Stimulated activated CD8-positive, alpha-beta memory T cell treated with anti-CD3 and anti-CD28 coated beads, Interleukin-7, amount 100 ng/mL, for 48 hours (primary cell): ENCODE measurements at regions not wholly inside any gene's neighbourhood (a gene's known extent, or its start where the extent isn't known, plus 50 kb on each side); places are given as distances from the start of the nearest gene placed in this dataset.

Experiments used
- DNase-seq, 2 donors: peaks; one replicate each; pipeline ENCODE4 v3.0.0-alpha.2; 2020; ENCODE audit warnings: low read depth in 1 of 2; ENCODE audit errors: extremely low read depth in 1 of 2

DNA sequence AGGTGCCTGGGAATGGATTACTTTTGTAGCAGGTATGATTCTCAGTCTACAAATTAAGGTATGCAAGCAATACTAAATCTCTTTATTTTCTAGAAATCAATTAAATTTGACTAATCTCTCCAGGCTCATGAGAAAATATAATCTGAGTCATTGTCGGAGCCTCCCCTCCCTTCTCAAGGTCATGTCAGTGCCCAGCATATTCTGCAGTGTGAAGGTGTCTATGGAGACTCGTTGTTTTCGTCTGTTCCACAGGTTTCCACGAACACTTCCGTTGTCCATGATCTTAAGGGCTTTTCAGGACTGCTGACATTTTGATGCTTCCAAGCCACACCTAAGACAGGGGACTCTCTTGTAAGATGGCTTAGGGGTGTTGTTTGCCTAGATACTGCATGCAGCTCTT is 56.6 kb upstream of the SCOC start:
- no peak for DNase-seq

- DNase-seq = no peak
Observed at GRCh38 chr4:140315970-140316369, 57.5 kb upstream of the SCOC start.

DNA sequence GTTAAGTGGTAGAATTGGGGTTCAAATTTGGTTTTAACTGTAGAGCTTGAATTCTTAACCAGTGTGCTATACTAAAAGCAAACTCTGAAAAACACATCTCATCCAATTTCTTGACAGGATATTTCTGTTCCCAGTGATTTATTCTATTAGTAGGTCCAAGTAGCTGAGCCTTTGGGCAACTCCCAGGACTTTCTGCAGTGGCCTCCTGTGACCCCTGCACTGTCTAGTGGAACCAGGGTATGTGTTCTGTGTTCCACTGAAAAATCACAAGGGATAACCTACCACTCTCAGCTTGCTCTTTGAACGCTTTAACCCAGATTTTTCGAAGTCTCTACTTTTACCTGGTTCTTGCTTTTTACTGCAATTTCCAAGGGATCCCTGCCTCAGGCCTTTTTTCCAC is 58.0 kb upstream of the SCOC start:
- no peak for DNase-seq

- no peak for DNase-seq
Observed at GRCh38 chr4:140315019-140315418, 58.4 kb upstream of the SCOC start.

DNA sequence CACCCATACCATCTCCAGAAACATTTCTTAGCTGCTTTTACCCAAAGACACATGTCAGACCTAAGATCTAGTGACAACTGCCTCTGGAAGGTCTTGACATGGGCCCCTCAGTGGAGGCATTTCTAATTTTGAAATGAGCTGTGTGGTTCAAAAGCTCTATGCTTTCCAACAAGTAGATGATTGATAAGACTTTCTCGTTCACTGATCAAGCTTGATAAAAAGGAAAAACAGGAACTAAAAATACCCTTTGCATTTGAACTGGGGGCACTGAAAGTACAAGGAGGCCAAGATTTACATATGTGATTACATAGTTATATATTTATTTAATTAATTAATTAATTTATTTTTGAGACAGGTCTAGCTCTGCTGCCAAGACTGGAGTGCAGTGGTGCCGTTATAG is 61.3 kb upstream of the SCOC start:
- DNase-seq = no peak

DNA sequence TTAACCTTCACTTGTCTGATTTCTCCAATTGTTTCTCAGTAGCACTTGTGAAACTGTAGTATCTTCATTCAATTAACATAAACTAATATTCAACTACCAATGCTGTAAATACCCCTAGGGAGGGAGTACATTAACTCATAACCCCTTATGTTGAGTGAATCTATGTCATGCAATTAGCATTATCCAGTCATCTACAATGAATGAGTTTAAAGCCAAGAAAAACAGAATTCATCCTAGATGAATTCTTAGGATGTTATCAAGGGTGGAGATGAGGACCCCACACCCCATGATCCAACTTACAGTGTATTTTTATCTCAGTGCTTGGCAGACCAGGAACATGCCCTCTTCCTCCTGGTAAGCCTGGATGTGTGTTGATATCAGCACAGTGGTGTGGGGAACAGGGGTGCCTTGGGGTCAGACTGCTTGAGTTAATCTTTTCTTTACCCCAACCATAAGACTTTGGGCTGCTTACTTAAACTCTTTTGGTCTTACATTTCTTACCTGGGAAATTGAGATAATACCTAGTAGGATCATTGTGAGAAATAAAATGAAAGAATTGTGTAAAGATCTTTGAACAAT is 62.1 kb upstream of the SCOC start:
- DNase-seq = no peak

DNA sequence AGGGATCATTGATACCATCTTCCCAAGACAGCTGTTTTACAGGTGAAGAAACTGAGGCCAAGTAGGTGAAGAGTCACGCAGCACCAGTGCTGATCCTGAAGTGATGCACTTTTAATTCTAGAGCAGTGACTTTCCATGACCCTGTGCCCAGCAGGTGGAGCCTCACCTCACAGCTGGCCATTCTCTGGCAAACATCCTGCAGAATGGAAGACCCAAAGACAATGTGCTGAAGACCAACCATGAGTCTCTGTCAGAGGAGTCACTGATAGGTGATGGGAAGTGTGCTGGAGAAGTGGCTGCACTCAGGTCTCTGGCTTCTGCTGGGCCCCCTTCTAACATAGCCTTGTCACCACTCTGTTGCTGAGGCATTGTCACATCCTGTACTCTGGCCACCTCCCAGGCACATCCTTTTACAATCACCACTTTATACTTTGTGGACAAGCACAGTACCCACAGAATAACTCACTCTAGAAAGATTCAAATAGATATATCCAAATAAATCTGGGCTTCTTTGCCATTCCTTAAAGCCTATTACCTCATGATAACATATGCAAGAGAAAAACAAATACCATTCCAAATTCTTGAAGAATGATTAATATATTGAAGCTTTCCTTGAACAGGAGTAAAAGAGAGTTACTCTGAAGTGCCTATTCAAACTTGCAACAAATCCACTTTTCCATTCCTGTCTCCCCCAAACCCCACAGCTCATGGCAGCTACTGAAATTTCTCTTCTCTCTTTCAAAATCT is 64.1 kb upstream of the SCOC start:
- DNase-seq = no peak

DNA sequence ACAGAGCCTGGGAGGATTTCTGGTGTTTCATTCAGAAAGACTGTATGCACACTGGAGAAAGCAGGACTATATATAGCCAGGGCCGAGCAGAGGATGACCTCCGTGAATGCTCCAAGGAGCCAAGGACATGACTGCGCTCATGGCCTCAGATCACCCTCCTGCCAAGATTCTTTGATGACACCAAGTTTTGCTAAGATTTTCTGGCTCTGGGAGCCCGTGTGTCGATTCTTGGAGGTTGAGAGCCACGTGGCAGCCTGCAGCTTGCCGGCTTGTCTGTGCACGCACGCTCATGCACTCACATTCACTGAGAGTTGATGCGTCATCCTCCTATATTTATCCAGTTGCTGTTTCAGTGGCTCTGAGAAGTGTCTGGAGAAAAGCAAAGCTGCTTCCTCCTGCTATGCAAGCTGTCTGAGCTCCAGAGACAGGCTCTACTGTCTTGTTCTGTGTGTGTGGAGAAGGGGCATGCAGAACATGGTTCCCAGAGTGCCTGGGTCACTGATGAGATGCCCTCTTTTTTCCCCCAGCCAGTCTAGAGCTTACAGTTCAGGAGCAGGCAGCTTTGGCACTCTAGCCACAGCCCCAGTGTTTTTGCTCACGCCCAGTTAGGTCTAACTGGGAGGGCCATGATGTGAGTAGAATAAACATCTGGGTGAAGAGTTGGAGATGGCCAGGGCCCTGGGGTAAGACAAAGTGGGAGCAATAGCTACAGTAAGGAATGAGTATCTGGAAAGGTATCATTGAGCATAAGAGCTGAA is 64.9 kb upstream of the SCOC start:
- DNase-seq = no peak

DNA sequence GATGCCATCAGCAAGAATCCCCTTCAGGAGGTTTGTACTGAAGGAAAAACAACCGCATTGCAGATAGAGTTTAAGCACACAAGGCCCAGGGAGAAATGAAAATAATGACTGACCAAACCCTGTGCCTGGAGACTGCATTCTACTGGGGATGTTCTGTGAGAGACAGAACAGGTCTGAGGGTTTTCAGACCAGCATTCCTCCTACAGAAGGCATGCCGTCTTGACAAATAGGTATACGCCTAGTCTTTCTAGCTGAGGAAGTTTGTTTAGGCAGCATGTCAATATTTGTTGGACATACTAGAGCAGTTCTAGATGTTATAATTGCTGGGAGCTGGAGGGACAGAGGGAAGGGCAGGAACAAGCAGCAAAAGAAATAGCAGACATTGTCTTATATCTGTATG is 68.4 kb upstream of the SCOC start:
- DNase-seq = no peak

GRCh38 chr4:140304346-140304745 is 69.1 kb upstream of the SCOC start:
- DNase-seq = no peak

- no peak for DNase-seq
Observed at GRCh38 chr4:140302151-140302859, 71.1 kb upstream of the SCOC start.

- DNase-seq = no peak
Observed at GRCh38 chr4:140300271-140300970, 73.0 kb upstream of the SCOC start.

- no peak for DNase-seq
Observed at GRCh38 chr4:140298001-140298400, 75.4 kb upstream of the SCOC start.

GRCh38 chr4:140297221-140297570 is 76.2 kb upstream of the SCOC start:
- no peak for DNase-seq

GRCh38 chr4:140296335-140297220 is 76.9 kb upstream of the SCOC start:
- no peak for DNase-seq

GRCh38 chr4:140293979-140294378 is 79.5 kb upstream of the SCOC start:
- no peak for DNase-seq

GRCh38 chr4:140291259-140291658 is 82.2 kb upstream of the SCOC start:
- DNase-seq = no peak

GRCh38 chr4:140289486-140289885 is 84.0 kb upstream of the SCOC start:
- DNase-seq = no peak

DNA sequence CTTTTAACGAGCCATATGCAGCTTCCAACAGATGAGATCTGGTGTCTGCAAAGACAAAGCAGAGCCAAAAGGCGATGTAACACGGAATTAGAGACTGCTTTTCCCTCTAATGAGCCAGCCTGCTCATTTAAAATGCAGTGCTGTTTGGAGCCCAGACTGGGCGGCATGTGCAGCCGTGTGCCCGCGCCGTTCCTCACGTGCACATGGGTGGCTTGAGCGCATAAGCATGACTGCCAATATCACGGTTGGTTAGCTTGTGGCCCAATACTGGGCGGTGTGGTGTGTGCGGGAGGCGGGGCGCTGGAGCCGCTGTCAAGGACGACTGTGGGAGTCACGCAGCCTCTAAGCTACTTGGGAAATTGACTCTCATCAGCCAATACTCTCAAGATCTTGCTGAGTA is 87.0 kb upstream of the SCOC start:
- no peak for DNase-seq

DNA sequence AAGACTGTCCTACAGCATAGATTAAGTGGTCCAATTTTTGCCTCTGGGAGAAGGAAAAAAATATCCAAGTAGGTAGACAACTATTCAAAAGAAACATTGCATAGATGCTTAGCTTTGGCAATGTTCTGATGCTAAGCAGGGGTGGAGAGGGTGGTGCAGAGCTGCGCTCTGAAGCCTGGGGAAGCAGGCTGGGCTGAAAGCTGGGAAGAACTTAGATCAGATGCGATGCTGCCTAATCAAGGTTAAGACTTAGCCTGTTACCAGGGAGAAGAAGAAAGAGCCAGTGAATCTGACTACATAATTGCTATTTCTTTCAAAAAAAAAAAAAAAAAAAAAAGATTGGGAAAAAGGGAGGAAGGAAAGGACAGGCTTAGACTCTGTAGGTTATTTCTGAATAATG is 89.0 kb upstream of the SCOC start:
- DNase-seq = no peak
